OCI-LY7 (cell line): ENCODE measurements at regions not wholly inside any gene's neighbourhood (a gene's known extent, or its start where the extent isn't known, plus 50 kb on each side); places are given as distances from the start of the nearest gene placed in this dataset.

Experiments used
- EZH2phosphoT487 ChIP-seq: fragments of 200-600 bp; sonication (generic); IDR thresholded peaks from 2 replicates; pipeline ENCODE4 v1.6.1; 2018; ENCODE audit warnings: low read depth, borderline replicate concordance, mild to moderate bottlenecking, mixed run types, antibody characterized with exemption, low read length, moderate library complexity, mixed read lengths
- TF ChIP-seq, protein P1 (sequence below): fragments of 200-600 bp; sonication (generic); conservative IDR thresholded peaks from 2 replicates; pipeline ENCODE4 v1.5.1; 2014; ENCODE audit warnings: mild to moderate bottlenecking, antibody characterized with exemption, low read length, moderate library complexity, mixed read lengths

DNA sequence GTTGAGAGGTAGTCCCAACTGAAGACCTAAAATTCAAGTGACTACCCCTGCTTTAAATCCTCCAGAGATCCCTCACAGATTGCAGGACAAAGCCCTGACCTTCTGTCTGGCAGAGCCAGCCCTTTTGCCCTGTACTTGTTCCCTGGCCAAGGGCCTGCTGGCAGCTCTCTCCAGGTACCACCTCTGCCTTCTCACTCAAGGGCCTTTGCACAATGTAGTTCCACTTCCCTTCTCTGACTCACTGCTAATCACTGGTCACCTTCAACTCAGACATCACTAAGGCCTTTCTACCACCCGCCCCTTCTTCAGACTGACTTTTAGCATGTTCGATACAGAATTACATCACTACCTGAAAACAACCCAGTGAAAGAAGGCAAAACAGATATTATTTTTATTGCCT lies 411.0 kb downstream of the TMEM182 start:
- TF ChIP-seq, protein P1, sequence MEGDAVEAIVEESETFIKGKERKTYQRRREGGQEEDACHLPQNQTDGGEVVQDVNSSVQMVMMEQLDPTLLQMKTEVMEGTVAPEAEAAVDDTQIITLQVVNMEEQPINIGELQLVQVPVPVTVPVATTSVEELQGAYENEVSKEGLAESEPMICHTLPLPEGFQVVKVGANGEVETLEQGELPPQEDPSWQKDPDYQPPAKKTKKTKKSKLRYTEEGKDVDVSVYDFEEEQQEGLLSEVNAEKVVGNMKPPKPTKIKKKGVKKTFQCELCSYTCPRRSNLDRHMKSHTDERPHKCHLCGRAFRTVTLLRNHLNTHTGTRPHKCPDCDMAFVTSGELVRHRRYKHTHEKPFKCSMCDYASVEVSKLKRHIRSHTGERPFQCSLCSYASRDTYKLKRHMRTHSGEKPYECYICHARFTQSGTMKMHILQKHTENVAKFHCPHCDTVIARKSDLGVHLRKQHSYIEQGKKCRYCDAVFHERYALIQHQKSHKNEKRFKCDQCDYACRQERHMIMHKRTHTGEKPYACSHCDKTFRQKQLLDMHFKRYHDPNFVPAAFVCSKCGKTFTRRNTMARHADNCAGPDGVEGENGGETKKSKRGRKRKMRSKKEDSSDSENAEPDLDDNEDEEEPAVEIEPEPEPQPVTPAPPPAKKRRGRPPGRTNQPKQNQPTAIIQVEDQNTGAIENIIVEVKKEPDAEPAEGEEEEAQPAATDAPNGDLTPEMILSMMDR = no peak
- TF ChIP-seq EZH2phosphoT487 = no peak
